Gastrocnemius medialis (tissue), 4 donors: ENCODE measurements at regions not wholly inside any gene's neighbourhood (a gene's known extent, or its start where the extent isn't known, plus 50 kb on each side); places are given as distances from the start of the nearest gene placed in this dataset.

Experiments used
- ATAC-seq, 2 donors: fragments of 150-250 bp; one replicate each; pipeline ENCODE4 v1.9.1; 2016
- DNase-seq, 2 donors: peaks; one replicate each; pipeline ENCODE4 v3.0.0-alpha.2; 2019
- H3K27ac ChIP-seq, 4 donors: fragments of 200-600 bp; sonication (generic); 1 replicate in 1 of 4; 2 replicates in 3 of 4; pipeline ENCODE4 v1.5.1; 2016 to 2018; ENCODE audit warnings: mild to moderate bottlenecking in 2 of 4, moderate library complexity in 1 of 4
- H3K27me3 ChIP-seq, 3 donors: fragments of 200-600 bp; sonication (generic) in 2 of 3; 1 replicate in 1 of 3; 2 replicates in 2 of 3; pipeline versions ENCODE4 v1.5.1 to v1.6.0; 2016 to 2019; ENCODE audit warnings: mild to moderate bottlenecking in 1 of 3, moderate library complexity in 1 of 3
- H3K36me3 ChIP-seq, 2 donors: fragments of 200-600 bp; sonication (generic) in 1 of 2; one replicate each; pipeline ENCODE4 v1.5.1; 2017 to 2018
- H3K4me1 ChIP-seq, 2 donors: fragments of 200-600 bp; sonication (generic) in 1 of 2; one replicate each; pipeline ENCODE4 v1.5.1; 2016 to 2017; ENCODE audit warnings: mild to moderate bottlenecking in 2 of 2
- H3K4me3 ChIP-seq, 4 donors: fragments of 200-600 bp; sonication (generic) in 3 of 4; 1 replicate in 1 of 4; 2 replicates in 3 of 4; pipeline ENCODE4 v1.5.1; 2016 to 2019; ENCODE audit warnings: mild to moderate bottlenecking in 2 of 4
- H3K9me3 ChIP-seq, 3 donors: fragments of 200-600 bp; sonication (generic) in 2 of 3; 1 replicate in 1 of 3; 2 replicates in 2 of 3; pipeline ENCODE4 v1.5.1; 2016 to 2019
- CTCF ChIP-seq, 5 experiments: fragments of 450-650 bp in 3 of 5; fragments of 200-600 bp in 2 of 5; sonication (generic) in 2 of 5; IDR thresholded peaks in 4 of 5; conservative IDR thresholded peaks in 1 of 5; 1 replicate in 4 of 5; 2 replicates in 1 of 5; pipeline ENCODE4 v1.5.1; 2016 to 2019; ENCODE audit warnings: antibody characterized with exemption in 5 of 5, mild to moderate bottlenecking in 3 of 5, moderate library complexity in 3 of 5
- POLR2A ChIP-seq, 2 donors: fragments of 450-650 bp; IDR thresholded peaks; one replicate each; pipeline ENCODE4 v1.6.1; 2017; ENCODE audit warnings: antibody characterized with exemption in 2 of 2, mild to moderate bottlenecking in 2 of 2, moderate library complexity in 2 of 2
- in situ Hi-C, 4 donors: fragments of 200-750 bp; cut with MboI; loops; one replicate each; pipeline versions ENCODE4 v1.15.0 to v1.8.0; 2017; ENCODE audit warnings: low sequenced_read_pairs in 4 of 4
- intact Hi-C: fragments of 100-400 bp; cut with DNase I; formaldehyde crosslinking; loops from one replicate; pipeline ENCODE4 v1.15.1; 2023; ENCODE audit warnings: low total_unique reads

- in situ Hi-C loops, result no loop called here
- no peaks in the 10 kb centered on the region for H3K9me3 ChIP-seq
- ATAC-seq, result peak in 1 of 2 donors; percentile 34
Measured at GRCh38 chr3:23671851-23672589, 133.7 kb upstream of the UBE2E1 start.

GRCh38 chr3:23672628-23673027, 133.1 kb upstream of the UBE2E1 start:
- no peak overlapping the region for H3K27ac ChIP-seq
- ATAC-seq (no peak), DNase-seq (no peak)
- in situ Hi-C loops, result no loop called here
- H3K4me1 ChIP-seq, result peaks cover 0 to 8% of the 10 kb centered on the region in 2 donors
- H3K9me3 ChIP-seq, result no peaks in the 10 kb centered on the region
- TF ChIP-seq CTCF (IDR thresholded peaks at IDR 0.05 in 4 of 5, conservative IDR thresholded peaks at IDR 0.05 in 1 of 5) (no peak), POLR2A (IDR thresholded peaks at IDR 0.05) (no peak)
- H3K27me3 ChIP-seq, result peaks cover 0 to 2% (median 0%) of the 10 kb centered on the region in 3 donors
- intact Hi-C loops, result no loop called here
- no peak overlapping the region for H3K4me3 ChIP-seq
- no peaks in the 10 kb centered on the region for H3K36me3 ChIP-seq

More at GRCh38 chr3:23671851-23672589, 133.7 kb upstream of the UBE2E1 start:
- TF ChIP-seq POLR2A (IDR thresholded peaks at IDR 0.05) (no peak), CTCF (IDR thresholded peaks at IDR 0.05 in 4 of 5, conservative IDR thresholded peaks at IDR 0.05 in 1 of 5) (no peak)
- Histone ChIP-seq H3K27ac (no peak overlapping the region), H3K4me1 (peaks cover 0 to 8% of the 10 kb centered on the region in 2 donors), H3K27me3 (peaks cover 0 to 2% (median 0%) of the 10 kb centered on the region in 3 donors), H3K36me3 (no peaks in the 10 kb centered on the region), H3K4me3 (peak overlapping the region; percentile 35 to 41 (median 36))
- intact Hi-C loops, result no loop called here
- no peak for DNase-seq

GRCh38 chr3:23675010-23675409, 130.7 kb upstream of the UBE2E1 start:
- DNase-seq (no peak), ATAC-seq (no peak)
- TF ChIP-seq CTCF (IDR thresholded peaks at IDR 0.05 in 4 of 5, conservative IDR thresholded peaks at IDR 0.05 in 1 of 5) (no peak), POLR2A (IDR thresholded peaks at IDR 0.05) (no peak)
- Histone ChIP-seq H3K4me1 (no peaks in the 10 kb centered on the region), H3K9me3 (no peaks in the 10 kb centered on the region), H3K27ac (no peak overlapping the region), H3K36me3 (no peaks in the 10 kb centered on the region), H3K4me3 (no peak overlapping the region), H3K27me3 (peaks cover 0 to 2% (median 0%) of the 10 kb centered on the region in 3 donors)
- in situ Hi-C loops, result no loop called here
- intact Hi-C loops, result no loop called here

GRCh38 chr3:23676093-23676492, 129.7 kb upstream of the UBE2E1 start:
- no peak for DNase-seq
- in situ Hi-C loops (no loop called here), intact Hi-C loops (no loop called here)
- TF ChIP-seq POLR2A (IDR thresholded peaks at IDR 0.05), result no peak
- no peak for TF ChIP-seq CTCF (IDR thresholded peaks at IDR 0.05 in 4 of 5, conservative IDR thresholded peaks at IDR 0.05 in 1 of 5)
- Histone ChIP-seq H3K4me3 (no peak overlapping the region), H3K27me3 (peaks cover 0 to 2% (median 0%) of the 10 kb centered on the region in 3 donors), H3K4me1 (no peaks in the 10 kb centered on the region), H3K27ac (no peak overlapping the region), H3K36me3 (no peaks in the 10 kb centered on the region), H3K9me3 (no peaks in the 10 kb centered on the region)
- ATAC-seq, result no peak
